Glomerular visceral epithelial cell (primary cell): ENCODE measurements at regions not wholly inside any gene's neighbourhood (a gene's known extent, or its start where the extent isn't known, plus 50 kb on each side); places are given as distances from the start of the nearest gene placed in this dataset.

Experiments
- DNase-seq: peaks from one replicate; pipeline ENCODE4 v3.0.0-alpha.2; 2016; ENCODE audit errors: extremely low spot score

DNA sequence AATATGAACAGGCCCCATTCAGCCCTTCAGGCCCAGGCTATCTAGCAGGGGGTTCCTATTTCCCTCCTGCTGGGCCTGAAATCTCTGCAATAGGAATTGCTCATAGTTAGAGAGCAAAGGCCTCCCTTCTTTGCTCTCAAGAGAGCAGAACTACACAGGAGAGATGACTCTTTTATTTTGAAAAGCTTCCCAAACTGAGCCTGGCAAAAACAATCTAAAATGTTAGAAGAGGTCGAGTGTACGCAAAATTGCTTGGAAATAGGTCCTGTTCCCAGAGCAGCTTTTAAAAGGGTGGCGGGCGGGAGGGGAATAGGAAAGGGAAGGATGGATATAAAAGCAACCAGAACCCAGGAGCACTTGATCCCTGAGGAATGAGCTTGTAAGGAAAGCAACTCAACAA, 68.4 kb upstream of the APCDD1 start:
- DNase-seq: no peak

DNA sequence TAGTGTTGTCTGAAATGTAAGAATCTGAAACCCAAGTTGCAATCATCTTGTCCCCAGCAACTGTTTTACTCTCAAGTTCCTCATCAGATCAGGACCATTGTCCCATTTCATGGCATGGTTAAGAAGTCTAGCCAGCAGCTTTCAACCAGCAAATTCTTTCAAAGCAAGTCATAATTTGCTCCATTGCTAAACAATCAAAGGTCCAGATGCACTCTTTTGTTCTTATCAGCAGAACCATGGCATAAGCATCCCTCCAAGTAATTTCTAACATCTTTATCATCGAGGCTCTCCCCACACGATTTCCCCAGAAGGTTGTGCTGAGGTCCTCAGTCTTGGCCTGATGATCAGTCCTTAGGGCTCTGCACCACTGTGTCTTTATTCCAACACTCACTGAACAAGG, 67.5 kb upstream of the APCDD1 start:
- no peak for DNase-seq

DNA sequence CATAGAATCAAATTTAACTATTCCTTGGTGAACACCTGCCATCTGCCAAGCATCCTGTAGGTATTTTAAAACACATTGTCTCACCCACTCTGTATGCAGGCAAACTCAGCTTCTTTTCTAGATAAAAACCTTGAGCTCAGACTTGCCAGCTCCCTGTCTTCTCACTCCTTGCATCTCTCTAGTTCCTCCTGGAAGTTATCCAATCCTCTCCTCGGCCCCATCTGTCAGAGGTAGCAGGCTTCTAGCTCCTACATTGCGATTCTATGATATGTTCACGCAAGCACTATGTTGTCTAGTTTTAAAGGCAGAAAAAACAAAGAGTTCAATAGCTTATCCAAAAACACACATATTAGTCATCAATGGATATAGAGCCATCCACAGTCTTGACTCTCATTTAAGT, 67.0 kb upstream of the APCDD1 start:
- DNase-seq: no peak

DNA sequence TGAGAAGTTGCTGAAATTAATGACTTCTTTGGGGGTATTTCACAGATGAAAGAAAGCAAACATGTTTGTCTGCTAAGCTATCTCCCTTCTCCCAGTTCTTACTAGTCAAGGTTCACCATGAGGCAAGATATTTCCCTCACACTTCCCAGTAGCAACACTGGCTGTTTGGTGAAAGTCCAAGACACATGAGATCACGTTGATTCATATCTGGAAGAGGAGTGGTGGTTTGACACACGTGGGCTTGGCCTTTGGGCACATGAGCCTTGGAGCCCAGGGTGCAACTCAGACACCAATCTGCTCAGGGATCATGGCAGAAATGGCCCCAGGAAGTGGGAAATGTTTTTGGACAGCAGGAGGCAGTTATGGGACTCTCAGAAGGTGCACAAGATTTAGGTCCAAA, 66.1 kb upstream of the APCDD1 start:
- DNase-seq: no peak

DNA sequence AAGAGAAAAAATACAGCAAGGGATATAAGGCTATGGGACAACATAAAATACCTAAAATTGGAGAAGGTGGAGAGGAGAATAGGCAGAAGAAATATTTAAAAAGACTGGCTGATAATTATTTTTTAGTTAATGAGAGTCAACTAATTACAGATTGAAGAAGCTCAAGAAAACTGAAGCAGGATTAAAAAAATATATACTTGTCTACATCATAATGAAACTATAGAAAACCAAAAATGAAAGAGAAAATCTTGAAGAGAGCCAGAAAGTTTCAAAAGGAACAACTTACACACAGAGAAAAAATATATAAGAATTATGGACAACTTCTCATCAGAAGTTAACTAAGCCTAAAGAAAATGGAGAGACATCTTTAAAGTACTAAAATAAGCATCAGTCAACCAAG, 62.9 kb upstream of the APCDD1 start:
- DNase-seq: no peak

DNA sequence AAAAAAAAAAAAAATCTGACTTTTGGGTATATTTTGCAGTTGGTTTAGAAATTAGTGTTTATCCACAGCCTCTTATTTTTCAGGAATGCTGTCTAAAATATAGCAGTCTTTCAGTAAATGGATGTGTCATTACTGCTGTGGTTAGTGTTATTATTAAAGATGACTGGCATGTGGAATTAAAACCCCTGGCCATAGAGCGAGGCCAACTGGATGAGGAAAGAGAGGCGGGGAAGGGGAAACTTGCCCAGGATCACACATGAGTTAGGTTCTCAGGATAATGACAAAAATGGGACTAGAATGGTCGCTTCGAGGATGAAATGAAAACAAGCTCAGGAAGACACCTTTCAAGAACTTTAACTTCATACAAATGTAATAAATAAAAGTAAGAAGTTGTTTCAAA, 57.4 kb upstream of the APCDD1 start:
- no peak for DNase-seq

DNA sequence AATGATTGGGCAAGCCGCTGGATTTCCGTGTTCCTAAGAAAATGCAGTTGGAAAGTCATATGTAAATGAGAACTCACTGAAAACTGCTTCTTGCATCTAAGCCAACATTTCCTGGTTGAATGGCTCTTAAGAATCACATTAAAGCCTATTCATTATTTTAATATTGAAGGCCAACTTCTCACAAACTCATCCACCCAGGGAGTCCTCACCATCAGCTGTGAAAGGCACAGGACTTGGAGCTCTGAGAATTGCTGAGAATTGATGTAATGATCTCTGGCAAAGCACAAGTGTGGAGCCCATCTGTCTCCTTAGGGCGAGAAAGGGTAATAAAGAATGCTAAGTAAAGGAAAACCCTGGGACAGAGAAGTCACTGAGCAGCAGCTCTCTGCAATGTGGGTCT, 55.9 kb upstream of the APCDD1 start:
- DNase-seq: no peak

DNA sequence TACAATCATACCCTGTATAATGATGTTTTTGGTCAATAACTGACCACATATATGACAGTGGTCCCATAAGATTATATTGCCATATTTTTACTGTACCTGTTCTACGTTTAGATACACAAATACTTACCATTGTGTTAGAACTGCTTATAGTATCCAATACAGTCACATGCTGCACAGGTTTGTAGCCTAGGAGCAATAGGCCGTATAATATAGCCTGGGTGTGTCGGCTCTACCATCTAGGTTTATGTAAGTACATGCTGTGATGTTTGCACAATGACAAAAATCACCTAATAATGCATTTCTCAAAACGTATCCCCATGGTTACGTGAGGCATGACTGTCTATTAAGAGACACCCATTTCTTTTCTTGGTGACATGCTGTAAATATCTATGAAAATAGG, 55.0 kb upstream of the APCDD1 start:
- DNase-seq: no peak

DNA sequence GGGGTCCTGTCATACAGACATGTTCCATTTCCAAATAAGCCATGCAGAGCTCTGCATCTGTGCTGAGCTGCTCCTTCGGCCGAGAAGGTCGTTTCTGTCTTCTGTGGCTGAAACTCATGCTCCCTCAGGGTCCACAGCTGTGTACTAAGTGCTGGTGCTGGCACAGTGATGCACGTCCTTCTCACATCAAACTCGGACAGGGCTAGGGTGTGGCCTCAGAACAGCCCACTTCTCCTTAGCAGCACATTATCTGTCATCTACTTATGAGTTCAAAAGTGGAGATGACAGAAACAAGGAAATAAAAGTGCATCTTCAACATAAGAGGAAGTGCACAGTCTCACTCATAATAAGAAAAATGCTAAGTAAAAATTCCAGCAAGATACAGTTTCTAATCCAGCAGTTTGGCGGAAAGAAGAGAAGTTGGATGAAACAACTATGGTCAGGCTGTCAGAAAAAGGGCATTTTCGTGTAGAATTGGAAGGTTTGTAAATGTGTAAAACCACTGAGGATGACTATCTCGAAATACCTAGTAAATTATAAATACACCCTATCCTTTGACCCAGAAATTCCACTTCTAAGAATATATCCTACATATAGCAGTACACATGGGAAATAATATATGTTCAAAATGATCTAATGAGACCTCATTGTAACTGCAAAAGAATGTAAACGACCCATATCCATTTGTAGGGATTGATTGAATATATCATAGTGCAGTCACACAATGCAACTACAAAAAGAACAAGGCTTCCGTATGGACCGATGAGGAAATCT, 53.7 kb upstream of the APCDD1 start:
- DNase-seq: no peak

DNA sequence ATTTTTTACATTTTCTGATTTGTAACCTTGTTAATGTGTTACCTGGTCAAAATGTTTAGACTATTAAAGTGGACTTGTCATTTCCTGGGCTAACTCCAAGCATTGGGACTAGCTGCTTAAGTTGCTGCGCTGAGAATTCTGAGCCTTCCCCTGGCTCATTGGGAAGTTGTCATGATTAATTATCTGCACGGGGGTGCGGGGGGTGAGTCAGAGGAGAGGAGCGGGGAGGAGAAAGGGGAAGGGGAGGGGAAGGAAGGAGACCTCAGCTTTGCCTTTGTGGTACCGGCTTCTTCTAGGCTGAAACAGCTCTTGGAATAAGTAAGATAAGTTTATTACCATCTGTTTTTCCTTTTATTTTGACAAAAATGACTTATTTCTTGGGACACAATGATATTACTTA, 52.9 kb upstream of the APCDD1 start:
- DNase-seq: no peak

DNA sequence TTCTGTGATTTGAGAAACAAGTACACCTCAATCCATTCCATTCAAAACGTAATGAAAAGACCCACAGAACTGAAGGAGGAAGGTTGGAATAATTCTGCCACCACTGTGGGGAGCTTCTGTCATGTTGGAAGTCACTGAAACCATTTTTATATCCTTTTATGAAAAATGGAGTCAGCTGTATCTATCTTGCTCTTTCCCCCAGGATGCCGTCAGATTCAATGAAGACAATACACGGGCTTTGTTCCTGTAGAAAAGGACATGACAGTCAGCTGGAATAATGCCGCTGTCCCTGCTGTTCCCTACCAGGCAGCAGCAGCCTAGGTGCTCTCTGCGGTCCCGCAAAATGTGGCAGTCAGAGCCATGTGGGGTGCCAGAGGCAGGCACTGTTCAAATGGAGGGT, 52.5 kb upstream of the APCDD1 start:
- no peak for DNase-seq

DNA sequence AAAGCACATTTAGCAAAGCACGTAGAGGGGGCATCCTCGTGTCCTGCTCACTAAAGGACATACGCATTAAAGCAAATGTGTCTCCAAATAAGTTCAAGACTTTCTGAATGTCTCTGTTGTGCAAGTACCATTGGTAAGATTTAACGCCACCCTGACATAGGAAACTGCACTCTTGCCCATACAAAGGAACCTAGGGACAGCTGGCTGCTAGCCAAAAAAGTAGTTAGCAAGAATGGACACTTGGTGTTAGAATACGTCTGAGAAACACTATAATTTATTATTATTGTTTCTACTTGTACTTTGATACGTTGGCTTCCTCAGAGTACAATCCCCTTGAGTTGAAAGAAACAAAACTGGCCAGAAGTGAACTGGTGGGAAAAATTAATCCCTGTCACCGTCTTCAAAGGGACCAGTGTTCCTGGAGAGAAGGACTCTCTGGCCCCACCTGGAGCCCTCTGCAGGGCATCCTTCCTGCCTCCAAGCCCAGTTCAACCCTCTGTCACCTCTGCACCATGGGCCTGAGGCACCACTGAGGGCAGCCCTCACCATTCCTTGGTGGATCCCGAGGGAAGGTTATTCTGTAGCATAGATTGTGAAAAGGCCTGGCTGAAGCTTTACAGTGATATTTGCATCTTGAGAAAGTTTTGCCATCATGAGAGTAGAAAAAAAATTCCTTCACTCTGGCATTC, 51.4 kb upstream of the APCDD1 start:
- DNase-seq: no peak

DNA sequence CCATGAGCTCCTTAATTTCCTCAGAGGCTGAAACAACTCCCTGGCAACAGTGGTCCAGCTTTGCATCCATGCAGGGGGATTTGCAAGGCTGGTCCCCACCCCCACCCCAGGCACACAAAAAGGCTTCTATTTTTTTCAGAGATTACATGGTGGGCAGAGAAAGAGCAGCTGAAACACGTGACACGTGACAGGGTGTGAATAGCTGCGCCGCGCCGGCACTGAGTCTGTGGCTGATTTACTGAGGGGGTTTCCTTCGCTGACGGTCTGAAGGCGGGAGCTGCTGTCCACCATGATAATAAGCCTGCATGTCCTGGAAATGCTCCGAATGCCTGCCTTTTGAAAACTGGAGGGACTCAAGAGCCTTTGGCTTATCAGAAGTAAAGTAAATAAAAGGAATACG, 50.7 kb upstream of the APCDD1 start:
- DNase-seq: no peak

DNA sequence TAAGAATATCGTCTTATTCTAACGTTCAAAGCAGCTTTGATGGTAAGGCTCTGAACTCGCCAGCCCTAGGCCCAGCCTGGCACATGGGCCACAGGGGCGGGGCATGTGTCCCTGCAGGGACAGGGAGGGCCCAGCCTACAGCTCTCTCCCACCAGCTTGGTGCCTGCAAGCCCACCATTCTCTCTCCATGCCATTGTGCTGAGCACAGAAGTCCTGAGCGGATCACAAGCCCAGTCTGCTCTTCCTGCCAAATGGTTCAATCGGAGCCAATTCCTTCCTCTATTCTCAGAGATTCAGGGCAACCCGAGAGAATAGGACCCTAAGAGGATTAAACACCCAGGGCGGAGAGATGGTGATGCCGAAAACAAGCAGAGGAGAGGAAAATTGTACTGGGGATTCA, 50.3 kb upstream of the APCDD1 start:
- DNase-seq: no peak
